Stomach (tissue), 8 donors: ENCODE measurements at regions not wholly inside any gene's neighbourhood (a gene's known extent, or its start where the extent isn't known, plus 50 kb on each side); places are given as distances from the start of the nearest gene placed in this dataset.

Experiments used
- DNase-seq, 2 donors: peaks; one replicate each; pipeline versions ENCODE4 v3.0.0 to v3.0.0-alpha.2; 2013 to 2019
- H3K27ac ChIP-seq, 5 donors: fragments of 200-600 bp in 4 of 5; sonication (generic) in 4 of 5; one replicate each; pipeline ENCODE4 v1.5.1; 2013 to 2019; ENCODE audit warnings: mild to moderate bottlenecking in 1 of 5, moderate library complexity in 1 of 5
- H3K27me3 ChIP-seq, 3 donors: fragments of 200-600 bp; sonication (generic); one replicate each; pipeline ENCODE4 v1.5.1; 2017 to 2019; ENCODE audit warnings: mixed run types in 1 of 3
- H3K36me3 ChIP-seq, 4 donors: fragments of 200-600 bp; sonication (generic); 1 replicate in 3 of 4; 2 replicates in 1 of 4; pipeline ENCODE4 v1.5.1; 2016 to 2019
- H3K4me1 ChIP-seq, 4 donors: fragments of 200-600 bp; sonication (generic); one replicate each; pipeline ENCODE4 v1.5.1; 2016 to 2019
- H3K4me3 ChIP-seq, 4 donors: fragments of 200-600 bp; sonication (generic) in 3 of 4; one replicate each; pipeline ENCODE4 v1.5.1; 2016 to 2019; ENCODE audit warnings: mild to moderate bottlenecking in 1 of 4
- H3K9me3 ChIP-seq, 4 donors: fragments of 200-600 bp; sonication (generic); one replicate each; pipeline ENCODE4 v1.5.1; 2016 to 2019
- EP300 ChIP-seq: sonication (generic); formaldehyde crosslinking; IDR thresholded peaks from one replicate; pipeline ENCODE4 v1.6.1; 2017; ENCODE audit warnings: antibody characterized with exemption
- POLR2A ChIP-seq, 4 donors: fragments of 450-650 bp; IDR thresholded peaks; one replicate each; pipeline ENCODE4 v1.6.1; 2016; ENCODE audit warnings: antibody characterized with exemption in 4 of 4, control low read depth in 2 of 4, mild to moderate bottlenecking in 1 of 4, moderate library complexity in 1 of 4
- POLR2AphosphoS5 ChIP-seq, 3 donors: sonication (generic); formaldehyde crosslinking; IDR thresholded peaks; one replicate each; pipeline ENCODE4 v1.6.1; 2016; ENCODE audit warnings: antibody characterized with exemption in 3 of 3
- WGBS, 5 donors: extraction: QIAGEN DNeasy Blood & Tissue Kit in 3 of 5; methylation state at CpG; one replicate each; pipeline versions ENCODE4 v1.1.5 to v1.1.7; 2013 to 2018; 5-methylcytosine and 5-hydroxymethylcytosine counted together
- intact Hi-C: fragments of 100-400 bp; cut with DNase I; formaldehyde crosslinking; loops from one replicate; pipeline ENCODE4 v1.15.1; 2023; ENCODE audit warnings: low total_unique reads
- TF ChIP-seq, protein P1 (sequence below), 7 experiments: fragments of 450-650 bp in 4 of 7; fragments of 200-600 bp in 3 of 7; sonication (generic) in 3 of 7; IDR thresholded peaks; one replicate each; pipeline ENCODE4 v1.5.1; 2016 to 2019; ENCODE audit warnings: antibody characterized with exemption in 7 of 7, control low read depth in 2 of 7, mild to moderate bottlenecking in 1 of 7
- donor health status: healthy with polysubstance abuse.
- donor health status: Bipolar disorder and iron deficiency.
- donor health status: healthy.

DNA sequence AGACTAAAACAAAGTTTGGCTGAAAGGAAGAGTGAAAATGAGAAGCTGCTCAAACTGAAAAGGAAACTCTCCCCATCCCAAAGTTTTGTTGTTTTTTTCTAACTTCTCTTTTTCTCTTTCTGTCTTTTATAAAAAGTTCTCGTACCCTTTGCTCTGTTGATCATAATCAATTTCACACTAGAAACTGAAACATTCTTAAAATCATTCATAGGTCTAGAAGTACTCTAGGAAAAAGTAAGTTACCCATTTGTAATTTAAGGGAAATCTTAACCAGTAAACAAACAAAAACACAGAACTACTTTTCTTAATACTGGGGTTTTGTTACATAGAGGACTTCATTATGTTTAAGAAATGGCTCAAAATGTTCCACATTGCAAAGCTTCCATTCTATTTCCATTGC, 339.8 kb downstream of the SEMA3D start:
- Histone ChIP-seq H3K36me3 (no peaks in the 10 kb centered on the region), H3K9me3 (no peaks in the 10 kb centered on the region), H3K4me1 (no peaks in the 10 kb centered on the region), H3K27ac (no peak overlapping the region), H3K27me3 (no peaks in the 10 kb centered on the region), H3K4me3 (no peak overlapping the region)
- DNase-seq: no peak
- intact Hi-C loops: no loop called here
- WGBS, 5 donors: 78 to 87% (median 87%) methylated on average over 1 of the region's 1 CpG
- no peak for TF ChIP-seq POLR2AphosphoS5 (IDR thresholded peaks at IDR 0.05)
- TF ChIP-seq POLR2A (IDR thresholded peaks at IDR 0.05): no peak
- TF ChIP-seq EP300: no peak
- TF ChIP-seq, protein P1, sequence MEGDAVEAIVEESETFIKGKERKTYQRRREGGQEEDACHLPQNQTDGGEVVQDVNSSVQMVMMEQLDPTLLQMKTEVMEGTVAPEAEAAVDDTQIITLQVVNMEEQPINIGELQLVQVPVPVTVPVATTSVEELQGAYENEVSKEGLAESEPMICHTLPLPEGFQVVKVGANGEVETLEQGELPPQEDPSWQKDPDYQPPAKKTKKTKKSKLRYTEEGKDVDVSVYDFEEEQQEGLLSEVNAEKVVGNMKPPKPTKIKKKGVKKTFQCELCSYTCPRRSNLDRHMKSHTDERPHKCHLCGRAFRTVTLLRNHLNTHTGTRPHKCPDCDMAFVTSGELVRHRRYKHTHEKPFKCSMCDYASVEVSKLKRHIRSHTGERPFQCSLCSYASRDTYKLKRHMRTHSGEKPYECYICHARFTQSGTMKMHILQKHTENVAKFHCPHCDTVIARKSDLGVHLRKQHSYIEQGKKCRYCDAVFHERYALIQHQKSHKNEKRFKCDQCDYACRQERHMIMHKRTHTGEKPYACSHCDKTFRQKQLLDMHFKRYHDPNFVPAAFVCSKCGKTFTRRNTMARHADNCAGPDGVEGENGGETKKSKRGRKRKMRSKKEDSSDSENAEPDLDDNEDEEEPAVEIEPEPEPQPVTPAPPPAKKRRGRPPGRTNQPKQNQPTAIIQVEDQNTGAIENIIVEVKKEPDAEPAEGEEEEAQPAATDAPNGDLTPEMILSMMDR (IDR thresholded peaks at IDR 0.05): no peak

DNA sequence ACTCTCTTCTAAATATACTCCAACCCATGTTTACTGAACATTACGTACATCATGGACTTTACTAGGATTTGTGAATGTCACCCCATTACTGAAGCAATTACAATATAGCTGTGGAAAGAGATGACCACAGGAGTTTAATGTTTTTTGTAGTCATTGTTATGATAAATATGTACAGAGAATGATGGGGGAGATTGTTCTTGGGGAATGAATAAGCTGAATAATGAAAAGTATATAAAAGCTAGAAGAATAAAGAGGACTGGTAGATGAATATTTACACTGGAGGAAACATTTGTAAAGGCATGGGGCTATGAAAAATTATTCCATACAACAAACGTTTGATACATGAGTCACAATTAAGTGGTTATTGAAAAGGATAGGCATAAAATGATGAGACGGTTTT, 340.9 kb downstream of the SEMA3D start:
- Histone ChIP-seq H3K4me1 (no peaks in the 10 kb centered on the region), H3K9me3 (no peaks in the 10 kb centered on the region), H3K27me3 (no peaks in the 10 kb centered on the region), H3K36me3 (no peaks in the 10 kb centered on the region), H3K4me3 (no peak overlapping the region), H3K27ac (no peak overlapping the region)
- DNase-seq: no peak
- intact Hi-C loops: no loop called here
- 52 to 86% (median 72%) methylated on average over 3 of the region's 3 CpGs for WGBS, 5 donors
- TF ChIP-seq POLR2AphosphoS5 (IDR thresholded peaks at IDR 0.05): no peak
- no peak for TF ChIP-seq EP300
- TF ChIP-seq, protein P1 (IDR thresholded peaks at IDR 0.05): no peak
- no peak for TF ChIP-seq POLR2A (IDR thresholded peaks at IDR 0.05)

DNA sequence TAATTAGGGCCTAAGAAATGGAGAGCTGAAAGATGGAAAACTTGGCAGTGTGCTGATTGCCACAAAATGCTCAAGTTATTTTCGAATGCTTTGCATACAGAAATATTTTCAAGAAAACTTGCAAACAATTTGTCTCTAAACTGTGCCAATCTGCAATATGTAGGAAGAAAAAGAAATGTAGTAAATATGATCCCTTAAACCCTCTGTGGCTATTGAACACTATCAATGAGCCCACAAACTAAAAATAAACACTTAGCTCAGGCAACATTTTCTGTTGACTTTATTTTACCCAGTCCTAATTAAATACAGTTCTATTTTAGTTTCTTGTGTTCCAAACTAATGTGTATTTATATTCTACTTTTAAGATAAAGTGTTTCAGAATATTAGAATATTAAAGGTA, 342.1 kb downstream of the SEMA3D start:
- H3K27me3 ChIP-seq: no peaks in the 10 kb centered on the region
- no peaks in the 10 kb centered on the region for H3K36me3 ChIP-seq
- no peak overlapping the region for H3K4me3 ChIP-seq
- no peak for DNase-seq
- intact Hi-C loops: no loop called here
- no peak overlapping the region for H3K27ac ChIP-seq
- WGBS, 5 donors: 25 to 63% (median 47%) methylated on average over 1 of the region's 1 CpG
- TF ChIP-seq EP300: no peak
- TF ChIP-seq, protein P1 (IDR thresholded peaks at IDR 0.05): no peak
- TF ChIP-seq POLR2AphosphoS5 (IDR thresholded peaks at IDR 0.05): no peak
- TF ChIP-seq POLR2A (IDR thresholded peaks at IDR 0.05): no peak
- H3K4me1 ChIP-seq: no peaks in the 10 kb centered on the region
- H3K9me3 ChIP-seq: no peaks in the 10 kb centered on the region

DNA sequence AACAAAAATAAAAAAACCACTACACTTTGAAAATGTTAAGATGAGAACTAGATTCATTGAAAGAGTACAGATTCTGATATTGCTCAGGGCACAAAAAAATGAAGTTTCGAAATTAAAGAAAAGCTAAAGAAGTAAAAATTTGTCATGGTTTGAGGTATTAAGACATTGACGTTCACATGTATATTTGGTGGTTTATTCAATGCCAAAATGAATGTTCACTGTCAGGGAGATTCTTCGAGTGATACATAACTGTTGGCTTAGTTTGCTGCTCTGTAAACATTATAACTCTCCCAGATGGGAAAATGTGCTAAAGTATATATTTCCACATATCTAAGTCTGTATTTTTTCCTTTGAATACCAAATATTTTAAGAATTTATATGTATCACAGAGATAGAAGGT, 345.0 kb downstream of the SEMA3D start:
- WGBS, 5 donors: 75 to 85% (median 79%) methylated on average over 3 of the region's 3 CpGs
- intact Hi-C loops: no loop called here
- no peaks in the 10 kb centered on the region for H3K4me1 ChIP-seq
- TF ChIP-seq POLR2A (IDR thresholded peaks at IDR 0.05) (no peak), POLR2AphosphoS5 (IDR thresholded peaks at IDR 0.05) (no peak), EP300 (no peak)
- TF ChIP-seq, protein P1 (IDR thresholded peaks at IDR 0.05): no peak
- no peaks in the 10 kb centered on the region for H3K27me3 ChIP-seq
- H3K36me3 ChIP-seq: no peaks in the 10 kb centered on the region
- no peak overlapping the region for H3K4me3 ChIP-seq
- peak in 1 of 2 donors; percentile 4 for DNase-seq
- H3K9me3 ChIP-seq: no peaks in the 10 kb centered on the region
- no peak overlapping the region for H3K27ac ChIP-seq
